Upper lobe of left lung (tissue), 4 donors: ENCODE measurements at regions not wholly inside any gene's neighbourhood (a gene's known extent, or its start where the extent isn't known, plus 50 kb on each side); places are given as distances from the start of the nearest gene placed in this dataset.

Experiments
- CTCF ChIP-seq, 6 experiments: fragments of 450-650 bp in 4 of 6; fragments of 200-600 bp in 2 of 6; sonication (generic) in 2 of 6; IDR thresholded peaks; one replicate each; pipeline ENCODE4 v1.5.1; 2016 to 2019; ENCODE audit warnings: antibody characterized with exemption in 6 of 6
- EP300 ChIP-seq, 4 donors: sonication (generic); formaldehyde crosslinking; IDR thresholded peaks; one replicate each; pipeline ENCODE4 v1.5.1; 2017; ENCODE audit warnings: antibody characterized with exemption in 4 of 4, control low read depth in 2 of 4
- POLR2AphosphoS5 ChIP-seq, 2 donors: sonication (generic); formaldehyde crosslinking; IDR thresholded peaks; one replicate each; pipeline ENCODE4 v1.5.1; 2017; ENCODE audit warnings: antibody characterized with exemption in 2 of 2

DNA sequence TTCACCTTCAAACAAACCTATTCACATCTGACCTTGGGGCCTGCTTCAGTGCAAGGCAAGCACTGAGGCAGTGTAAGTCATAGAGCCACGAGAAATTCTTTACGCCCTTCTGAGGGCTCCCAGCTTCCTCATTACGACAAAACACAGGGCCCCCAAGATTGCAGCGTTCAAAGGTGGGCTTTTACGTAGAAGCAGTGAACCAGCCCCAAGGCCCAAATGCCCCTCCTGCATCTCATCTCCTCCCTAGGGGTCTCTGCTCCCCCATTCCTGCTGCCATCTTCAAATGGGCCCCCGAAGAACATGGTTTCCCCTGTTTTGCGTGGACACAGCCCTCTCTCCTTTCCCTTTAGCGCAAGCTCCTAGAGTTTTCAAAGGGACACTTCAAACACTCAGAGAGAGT, 285.1 kb downstream of the MEX3B start:
- TF ChIP-seq EP300 (IDR thresholded peaks at IDR 0.05) = no peak
- no peak for TF ChIP-seq CTCF (IDR thresholded peaks at IDR 0.05)
- no peak for TF ChIP-seq POLR2AphosphoS5 (IDR thresholded peaks at IDR 0.05)
